ENCODE measurements at regions not wholly inside any gene's neighbourhood (a gene's known extent, or its start where the extent isn't known, plus 50 kb on each side); places are given as distances from the start of the nearest gene placed in this dataset.

DNA sequence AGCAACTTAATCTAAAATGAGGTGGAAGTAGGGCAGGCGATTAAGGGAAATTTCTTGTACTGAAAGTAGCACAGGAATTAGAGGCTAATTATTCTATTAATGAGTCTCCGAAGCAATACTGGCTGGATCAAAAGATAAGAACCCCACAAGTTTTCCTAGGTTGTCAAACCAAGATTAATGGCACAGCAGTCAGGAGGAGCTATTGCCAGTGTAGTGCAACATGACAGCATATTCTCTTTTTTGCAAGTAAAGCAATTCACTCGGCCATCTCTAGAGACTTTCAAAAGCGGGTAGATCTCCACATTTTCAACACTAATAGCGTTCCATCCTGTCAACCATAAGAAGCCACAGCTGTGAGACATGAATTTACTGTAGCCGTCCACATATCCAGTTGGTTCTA, 81.2 kb downstream of the CYB561 start:
- H3K27ac ChIP-seq (ENCODE audit: low read depth, low read length, poor library complexity, severe bottlenecking) = no peak overlapping the region

DNA sequence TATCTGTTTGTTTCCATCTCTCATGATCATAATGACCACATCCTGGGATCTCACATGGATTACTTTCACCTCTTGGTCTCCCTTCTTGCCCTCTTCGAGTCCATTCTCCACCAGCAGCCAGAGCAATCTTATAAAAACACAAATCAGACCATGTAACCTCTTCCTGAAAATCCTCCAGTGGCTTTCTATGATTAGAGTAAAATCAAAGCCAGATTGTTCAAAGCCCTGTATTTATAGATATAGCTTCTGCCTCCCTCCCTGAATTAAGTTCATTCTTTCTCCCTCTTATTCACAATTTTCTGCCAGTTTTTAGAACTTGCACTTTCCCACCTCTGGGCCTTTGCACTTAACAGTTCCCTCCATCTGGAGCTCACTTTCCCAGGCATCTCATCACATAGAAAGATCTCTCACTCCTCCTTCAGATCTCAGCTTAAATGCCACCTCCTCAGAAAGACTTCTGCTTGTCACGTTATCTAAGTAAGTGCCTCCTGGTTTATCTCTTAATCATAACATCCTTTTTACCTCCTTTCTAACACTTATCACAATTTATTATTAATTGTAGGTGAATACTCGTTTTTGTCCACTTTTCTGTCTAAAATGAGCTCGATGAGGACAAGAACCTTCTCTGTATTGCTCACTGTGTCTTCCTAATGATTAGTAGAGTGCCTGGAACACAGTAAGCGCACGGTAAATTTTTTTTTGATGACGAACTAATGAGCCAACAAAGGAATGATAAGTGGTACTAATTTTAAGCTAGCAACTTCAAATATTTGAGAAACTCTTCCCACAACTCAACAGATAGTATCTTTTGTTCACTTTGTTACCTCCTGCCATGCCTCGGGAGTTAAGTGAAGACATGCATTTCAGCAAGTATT, 80.5 kb downstream of the CYB561 start:
- Histone ChIP-seq H3K9ac (ENCODE audit: low read length) (no peak overlapping the region), H3F3A (ENCODE audit: insufficient read depth, low read length) (no peaks in the 10 kb centered on the region), H4K20me1 (ENCODE audit: insufficient read depth, low read length) (no peaks in the 10 kb centered on the region), H3K27me3 (ENCODE audit: insufficient read depth, low read length) (no peaks in the 10 kb centered on the region), H2AFZ (ENCODE audit: low read length) (no peak overlapping the region), H3K27ac (ENCODE audit: low read depth, low read length, poor library complexity, severe bottlenecking) (no peak overlapping the region), H3K9me2 (ENCODE audit: low read depth, low read length) (no peaks in the 10 kb centered on the region), H3K4me1 (ENCODE audit: insufficient read depth, low read length, severe bottlenecking) (no peaks in the 10 kb centered on the region), H3K36me3 (ENCODE audit: insufficient read depth, low read length) (no peaks in the 10 kb centered on the region), H3K79me2 (ENCODE audit: insufficient read depth, low read length) (no peaks in the 10 kb centered on the region), H3K4me2 (ENCODE audit: low read length) (no peak overlapping the region), H3K4me3 (ENCODE audit: low read depth, low read length, poor library complexity, severe bottlenecking) (no peak overlapping the region), H3K9me3 (ENCODE audit: low read length) (peaks cover 2% of the 10 kb centered on the region; the same call in 1 of the 2 replicates)
- TF ChIP-seq, protein P1, sequence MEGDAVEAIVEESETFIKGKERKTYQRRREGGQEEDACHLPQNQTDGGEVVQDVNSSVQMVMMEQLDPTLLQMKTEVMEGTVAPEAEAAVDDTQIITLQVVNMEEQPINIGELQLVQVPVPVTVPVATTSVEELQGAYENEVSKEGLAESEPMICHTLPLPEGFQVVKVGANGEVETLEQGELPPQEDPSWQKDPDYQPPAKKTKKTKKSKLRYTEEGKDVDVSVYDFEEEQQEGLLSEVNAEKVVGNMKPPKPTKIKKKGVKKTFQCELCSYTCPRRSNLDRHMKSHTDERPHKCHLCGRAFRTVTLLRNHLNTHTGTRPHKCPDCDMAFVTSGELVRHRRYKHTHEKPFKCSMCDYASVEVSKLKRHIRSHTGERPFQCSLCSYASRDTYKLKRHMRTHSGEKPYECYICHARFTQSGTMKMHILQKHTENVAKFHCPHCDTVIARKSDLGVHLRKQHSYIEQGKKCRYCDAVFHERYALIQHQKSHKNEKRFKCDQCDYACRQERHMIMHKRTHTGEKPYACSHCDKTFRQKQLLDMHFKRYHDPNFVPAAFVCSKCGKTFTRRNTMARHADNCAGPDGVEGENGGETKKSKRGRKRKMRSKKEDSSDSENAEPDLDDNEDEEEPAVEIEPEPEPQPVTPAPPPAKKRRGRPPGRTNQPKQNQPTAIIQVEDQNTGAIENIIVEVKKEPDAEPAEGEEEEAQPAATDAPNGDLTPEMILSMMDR (IDR thresholded peaks at IDR 0.05; ENCODE audit: low read length) = no peak
- TF ChIP-seq EZH2 (IDR thresholded peaks at IDR 0.05; ENCODE audit: borderline replicate concordance, low read length) = no peak

More for the DNA sequence above, 81.2 kb downstream of the CYB561 start:
- Histone ChIP-seq H3K4me2 (ENCODE audit: low read length) (no peak overlapping the region), H3K27me3 (ENCODE audit: insufficient read depth, low read length) (no peaks in the 10 kb centered on the region), H3K36me3 (ENCODE audit: insufficient read depth, low read length) (no peaks in the 10 kb centered on the region), H3K4me1 (ENCODE audit: insufficient read depth, low read length, severe bottlenecking) (no peaks in the 10 kb centered on the region), H3K9me3 (ENCODE audit: low read length) (peaks cover 2% of the 10 kb centered on the region; the same call in 1 of the 2 replicates), H3K9ac (ENCODE audit: low read length) (no peak overlapping the region), H3F3A (ENCODE audit: insufficient read depth, low read length) (no peaks in the 10 kb centered on the region), H3K9me2 (ENCODE audit: low read depth, low read length) (no peaks in the 10 kb centered on the region), H4K20me1 (ENCODE audit: insufficient read depth, low read length) (no peaks in the 10 kb centered on the region), H3K4me3 (ENCODE audit: low read depth, low read length, poor library complexity, severe bottlenecking) (no peak overlapping the region), H3K79me2 (ENCODE audit: insufficient read depth, low read length) (no peaks in the 10 kb centered on the region), H2AFZ (ENCODE audit: low read length) (no peak overlapping the region)
- TF ChIP-seq, protein P1 (IDR thresholded peaks at IDR 0.05; ENCODE audit: low read length) = no peak
- TF ChIP-seq EZH2 (IDR thresholded peaks at IDR 0.05; ENCODE audit: borderline replicate concordance, low read length) = no peak

DNA sequence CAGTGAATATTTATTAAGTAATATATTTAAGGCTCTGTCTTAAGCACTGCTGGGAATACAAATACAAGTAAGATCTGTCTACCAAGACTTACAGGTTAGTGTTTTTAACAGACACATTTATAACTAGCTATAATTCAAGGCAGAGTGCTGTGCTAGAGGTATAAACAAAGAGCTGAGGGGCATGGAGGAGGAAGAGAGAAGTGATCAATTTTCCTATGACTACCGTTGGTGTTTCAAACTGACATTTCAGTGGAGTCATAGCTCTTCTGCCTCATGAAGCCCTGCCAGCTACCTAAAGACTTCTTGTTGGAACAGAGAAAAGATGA, 79.9 kb downstream of the CYB561 start:
- Histone ChIP-seq H3K79me2 (ENCODE audit: insufficient read depth, low read length) (no peaks in the 10 kb centered on the region), H2AFZ (ENCODE audit: low read length) (no peak overlapping the region), H3K4me3 (ENCODE audit: low read depth, low read length, poor library complexity, severe bottlenecking) (no peak overlapping the region), H4K20me1 (ENCODE audit: insufficient read depth, low read length) (no peaks in the 10 kb centered on the region), H3F3A (ENCODE audit: insufficient read depth, low read length) (no peaks in the 10 kb centered on the region), H3K9me2 (ENCODE audit: low read depth, low read length) (no peaks in the 10 kb centered on the region), H3K9ac (ENCODE audit: low read length) (no peak overlapping the region), H3K9me3 (ENCODE audit: low read length) (peaks cover 2% of the 10 kb centered on the region; the same call in 1 of the 2 replicates), H3K27me3 (ENCODE audit: insufficient read depth, low read length) (no peaks in the 10 kb centered on the region), H3K4me1 (ENCODE audit: insufficient read depth, low read length, severe bottlenecking) (no peaks in the 10 kb centered on the region), H3K27ac (ENCODE audit: low read depth, low read length, poor library complexity, severe bottlenecking) (no peak overlapping the region), H3K36me3 (ENCODE audit: insufficient read depth, low read length) (no peaks in the 10 kb centered on the region), H3K4me2 (ENCODE audit: low read length) (no peak overlapping the region)
- TF ChIP-seq, protein P1 (IDR thresholded peaks at IDR 0.05; ENCODE audit: low read length) = no peak
- no peak for TF ChIP-seq EZH2 (IDR thresholded peaks at IDR 0.05; ENCODE audit: borderline replicate concordance, low read length)
